H1 (cell line): ENCODE measurements at regions not wholly inside any gene's neighbourhood (a gene's known extent, or its start where the extent isn't known, plus 50 kb on each side); places are given as distances from the start of the nearest gene placed in this dataset.

Experiments
- CBX8 ChIP-seq: fragments of 300-800, 300-1000 bp; sonication (generic); IDR thresholded peaks from 2 replicates; pipeline ENCODE4 v1.7.1; 2016; ENCODE audit warnings: low read depth, low read length, borderline replicate concordance
- CEBPB ChIP-seq: IDR thresholded peaks from 2 replicates; pipeline ENCODE4 v1.6.1; 2012; ENCODE audit warnings: low read depth, low read length
- CHD7 ChIP-seq: fragments of 300-600 bp; sonication (generic); IDR thresholded peaks from 2 replicates; pipeline ENCODE4 v1.7.1; 2012; ENCODE audit warnings: low read length, moderate library complexity, mild to moderate bottlenecking, inconsistent platforms; ENCODE audit not compliant: insufficient replicate concordance
- EZH2 ChIP-seq: fragments of 200-600 bp; sonication (generic); IDR thresholded peaks from 2 replicates; pipeline ENCODE4 v1.7.1; 2012; ENCODE audit warnings: low read depth, mild to moderate bottlenecking, moderate library complexity, low read length, inconsistent platforms; ENCODE audit not compliant: severe bottlenecking
- JUND ChIP-seq: IDR thresholded peaks from 2 replicates; pipeline ENCODE4 v1.6.1; 2011; ENCODE audit warnings: mild to moderate bottlenecking, improper control_type of control experiment, low read length
- MAX ChIP-seq: IDR thresholded peaks from 2 replicates; pipeline ENCODE4 v1.6.1; 2012; ENCODE audit warnings: inconsistent platforms
- PHF8 ChIP-seq: fragments of 200-600 bp; sonication (generic); conservative IDR thresholded peaks from 2 replicates; pipeline ENCODE4 v1.7.1; 2012; ENCODE audit warnings: low read depth, mild to moderate bottlenecking, inconsistent platforms, low read length, moderate library complexity
- RFX5 ChIP-seq: IDR thresholded peaks from 2 replicates; pipeline ENCODE4 v1.6.1; 2011; ENCODE audit warnings: low read depth, low read length, improper control_type of control experiment, borderline replicate concordance
- TAF7 ChIP-seq: optimal IDR thresholded peaks from 2 replicates; pipeline ENCODE3; 2011; ENCODE audit warnings: low read depth, mild to moderate bottlenecking, inconsistent platforms, low read length, moderate library complexity, borderline replicate concordance

GRCh38 chr4:116733370-116733769 is 352.0 kb downstream of the TRAM1L1 start (continued):
- TF ChIP-seq CHD7 (no peak), PHF8 (no peak), JUND (no peak), CEBPB (no peak), EZH2 (no peak), MAX (no peak), TAF7 (no peak), CBX8 (no peak), RFX5 (no peak)
